NCI-H187 treated with DMSO at 0.1 percent for 48 hours (cell line): ENCODE measurements at regions not wholly inside any gene's neighbourhood (a gene's known extent, or its start where the extent isn't known, plus 50 kb on each side); places are given as distances from the start of the nearest gene placed in this dataset.

Experiments
- DNase-seq: peaks from one replicate; lab custom pipeline; 2025; lab: John Stamatoyannopoulos, UW

DNA sequence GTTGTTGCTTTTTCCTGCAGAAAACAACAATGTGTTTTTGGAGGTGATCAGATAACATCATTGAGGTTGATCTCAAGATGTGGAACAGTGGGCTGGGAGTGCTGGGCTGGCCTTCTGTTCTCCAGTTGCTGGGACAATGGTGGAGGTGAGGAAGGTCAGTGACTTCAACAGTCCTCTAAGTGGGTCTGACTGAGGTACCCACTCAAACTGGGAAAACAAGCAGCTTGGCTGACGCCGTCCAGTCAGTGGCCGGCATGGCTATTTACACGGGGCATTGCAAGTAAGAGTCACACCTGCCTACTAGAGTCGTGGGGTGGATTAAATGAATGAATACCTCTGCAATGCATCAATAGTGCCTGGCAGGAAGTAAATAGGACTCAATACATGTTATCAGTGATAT lies 386.7 kb upstream of the ZFHX3 start:
- DNase-seq, result no peak

DNA sequence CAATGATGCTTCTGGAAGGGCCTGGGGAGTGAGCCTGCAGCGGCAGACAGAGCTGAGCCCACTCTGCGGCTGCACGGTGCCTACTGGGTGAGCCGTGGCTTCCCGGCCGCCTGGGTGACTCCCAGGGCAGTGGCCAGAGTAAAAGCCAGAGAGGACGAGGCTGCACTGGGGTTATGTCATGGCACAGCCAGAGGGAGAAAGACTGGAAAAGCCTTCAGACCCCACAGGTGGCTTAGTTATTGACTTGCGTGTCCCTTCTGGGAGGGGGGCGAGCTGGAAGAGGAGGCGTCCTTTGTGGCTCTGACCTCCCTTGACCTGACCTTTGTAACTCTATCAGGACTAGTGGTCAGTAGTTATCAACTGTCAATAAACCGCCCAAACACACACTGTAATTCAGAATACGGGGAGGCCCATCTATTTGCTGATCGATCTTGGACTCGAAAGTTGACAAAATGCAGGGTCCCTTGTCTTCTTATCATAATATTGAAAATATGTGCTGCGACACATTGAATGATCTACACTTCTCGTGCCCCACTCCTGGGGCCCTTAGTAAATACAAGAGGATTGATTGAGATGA lies 385.9 kb upstream of the ZFHX3 start:
- DNase-seq, result no peak

DNA sequence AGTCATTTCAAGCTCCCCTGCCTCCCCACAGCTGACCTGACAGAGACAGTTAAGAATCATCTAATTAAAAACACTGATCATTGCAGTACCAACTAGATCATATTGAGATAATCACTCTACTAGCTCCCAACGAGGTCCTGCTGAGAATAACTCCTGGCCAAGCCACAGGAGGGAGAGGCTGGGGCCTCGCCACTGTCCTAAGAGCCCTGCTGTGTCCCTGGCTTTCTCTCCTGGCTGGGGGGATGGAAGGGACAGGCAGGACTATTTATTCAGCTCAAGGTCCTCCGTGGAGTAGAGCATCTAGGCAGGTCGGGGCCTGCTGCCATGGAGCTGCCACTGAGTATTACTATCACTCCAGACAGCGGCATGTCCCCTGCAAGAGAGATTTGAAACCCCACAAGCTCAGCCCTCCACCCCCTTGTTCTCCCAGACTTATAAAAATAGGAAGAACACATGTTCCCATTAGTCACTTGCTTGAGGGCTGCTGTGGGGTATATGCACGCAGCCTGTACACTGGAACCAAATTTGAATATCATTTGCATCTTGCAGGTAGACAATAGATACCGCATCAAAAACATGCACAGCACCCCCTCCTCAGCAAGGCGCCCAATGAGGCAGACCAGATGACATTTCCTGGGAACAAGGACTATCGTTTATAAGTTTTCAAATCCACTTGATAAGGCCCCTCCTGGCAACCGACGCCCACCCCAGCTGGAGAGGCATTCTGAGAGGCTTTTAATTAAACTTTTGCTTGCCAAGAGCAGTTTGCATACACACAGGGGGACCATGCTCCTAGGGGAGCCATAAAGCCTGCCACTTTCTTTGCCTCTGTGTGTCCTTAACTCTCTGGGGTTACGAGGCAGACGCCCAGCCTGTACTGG lies 385.2 kb upstream of the ZFHX3 start:
- no peak for DNase-seq

DNA sequence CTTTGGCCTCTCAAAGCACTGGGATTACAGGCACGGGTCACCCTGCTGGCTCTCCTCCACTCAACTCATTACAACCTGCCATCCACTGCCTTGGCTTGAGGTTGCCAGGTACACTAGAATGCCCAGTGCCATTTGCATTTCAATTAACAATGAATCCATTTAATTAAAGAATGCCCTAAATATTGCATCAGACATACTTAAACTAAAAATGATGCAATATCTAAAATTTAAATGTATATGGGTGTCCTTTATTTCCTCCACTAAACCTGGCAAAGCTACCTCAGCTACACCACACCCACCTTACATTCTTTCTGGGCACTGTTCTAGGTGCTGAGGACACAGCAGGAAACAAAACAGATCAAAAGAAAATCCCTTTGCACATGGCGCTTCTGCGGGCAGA lies 382.2 kb upstream of the ZFHX3 start:
- no peak for DNase-seq

DNA sequence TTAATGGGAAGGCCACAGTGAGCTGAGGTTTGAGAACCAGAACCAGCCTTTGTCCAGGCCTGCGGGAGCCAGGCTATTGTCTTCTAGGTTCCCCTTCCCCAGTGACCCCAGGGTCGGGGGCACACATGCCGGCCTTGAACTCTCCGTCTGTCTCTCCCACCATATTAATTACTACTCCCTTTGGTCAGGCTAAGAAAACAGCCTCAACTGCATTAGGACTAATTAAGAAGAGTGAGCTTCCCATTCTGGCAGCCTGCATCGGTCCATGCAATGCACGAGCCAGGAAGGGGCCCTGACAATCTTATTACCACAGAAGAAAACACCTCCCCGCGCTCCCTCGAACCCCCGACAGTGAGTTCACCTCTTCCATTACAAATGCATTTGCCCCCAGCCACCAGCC lies 380.2 kb upstream of the ZFHX3 start:
- DNase-seq, result no peak

DNA sequence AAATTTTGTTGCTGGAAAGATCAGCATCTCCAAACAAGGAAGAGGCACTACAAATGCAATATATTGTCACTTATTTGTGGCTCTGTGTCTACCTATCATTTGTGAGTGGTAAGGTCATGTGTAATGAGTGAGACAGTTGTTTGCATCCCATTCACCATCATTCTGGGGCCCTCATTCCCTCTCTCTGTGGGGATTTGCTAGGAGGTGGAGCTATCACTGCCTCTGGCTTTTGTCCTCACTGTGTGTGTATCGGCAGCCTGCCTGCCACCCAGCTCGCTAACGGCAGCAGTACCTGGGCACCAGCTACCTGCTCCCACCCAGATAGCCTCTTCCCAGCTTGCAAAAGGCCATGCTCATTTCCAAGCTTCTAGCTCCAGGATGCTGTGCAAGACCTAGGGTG lies 379.2 kb upstream of the ZFHX3 start:
- no peak for DNase-seq

DNA sequence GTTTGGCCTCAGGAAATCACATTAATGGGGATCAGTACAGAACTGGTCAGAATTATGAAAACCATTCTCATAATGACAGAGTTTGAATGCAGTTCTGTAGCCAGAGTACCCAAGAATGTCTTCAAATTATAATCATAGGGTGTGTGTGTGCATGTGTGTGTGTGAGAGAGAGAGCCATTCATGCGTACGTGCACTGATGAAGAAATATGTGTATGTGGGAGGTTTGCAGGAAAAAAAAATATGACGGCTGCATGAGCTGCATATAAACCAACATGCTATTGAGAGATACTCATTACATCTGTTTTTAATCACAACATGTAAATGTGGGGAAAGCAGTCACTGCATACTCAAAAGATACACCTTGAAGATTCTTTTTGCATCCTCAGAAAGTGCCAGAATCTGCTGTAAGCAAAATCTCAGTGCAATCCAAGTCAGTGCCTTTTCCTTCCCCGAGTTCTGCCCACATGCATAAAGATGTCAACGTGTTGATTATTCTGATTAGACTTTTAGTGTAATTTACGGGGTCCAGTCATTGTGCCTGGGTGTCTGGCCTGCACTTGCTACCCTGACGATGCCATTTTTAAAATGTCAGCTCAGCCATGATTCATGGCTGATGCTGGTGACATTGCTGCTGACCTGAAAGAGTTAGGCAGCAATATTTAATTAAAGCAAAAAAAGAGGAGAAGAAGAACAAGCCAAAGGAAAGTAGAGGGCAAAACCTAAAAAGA lies 378.7 kb upstream of the ZFHX3 start:
- DNase-seq, result no peak

DNA sequence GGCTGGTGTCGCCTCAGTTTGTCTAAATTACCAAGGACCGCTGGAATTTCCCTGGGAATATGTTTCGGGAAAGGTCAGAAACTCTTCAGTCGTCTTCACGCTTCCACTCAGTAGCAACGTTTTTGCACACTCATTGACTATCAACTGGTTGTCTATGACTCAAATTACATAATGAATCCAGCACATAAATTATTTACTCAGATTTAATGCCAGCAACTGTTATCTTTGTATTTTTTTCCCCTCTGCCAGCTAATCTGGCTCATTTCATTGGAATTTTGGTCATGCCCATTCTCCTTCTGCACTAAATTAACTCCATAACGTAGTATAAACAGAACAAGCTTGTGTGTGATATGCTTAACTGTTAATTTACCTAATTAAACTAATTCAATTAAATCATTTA lies 372.7 kb upstream of the ZFHX3 start:
- no peak for DNase-seq

DNA sequence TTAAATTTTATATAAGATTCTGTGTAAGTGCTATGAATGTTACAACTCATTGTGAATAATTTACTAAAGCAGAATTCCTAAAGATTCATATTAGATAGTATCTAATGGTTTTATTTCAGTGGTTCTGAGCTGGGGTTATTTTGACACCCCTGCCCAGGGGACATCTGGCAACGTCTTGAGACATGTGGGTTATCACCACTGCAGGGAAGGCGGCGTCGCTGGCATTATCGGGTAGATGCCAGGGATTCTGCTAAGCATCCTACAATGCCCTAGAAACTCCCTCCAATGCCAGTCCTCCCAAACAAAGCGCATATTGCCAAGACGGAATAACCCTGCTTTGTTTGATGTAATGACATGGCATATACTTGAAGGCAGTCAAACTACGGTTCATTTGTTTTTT lies 372.3 kb upstream of the ZFHX3 start:
- no peak for DNase-seq

DNA sequence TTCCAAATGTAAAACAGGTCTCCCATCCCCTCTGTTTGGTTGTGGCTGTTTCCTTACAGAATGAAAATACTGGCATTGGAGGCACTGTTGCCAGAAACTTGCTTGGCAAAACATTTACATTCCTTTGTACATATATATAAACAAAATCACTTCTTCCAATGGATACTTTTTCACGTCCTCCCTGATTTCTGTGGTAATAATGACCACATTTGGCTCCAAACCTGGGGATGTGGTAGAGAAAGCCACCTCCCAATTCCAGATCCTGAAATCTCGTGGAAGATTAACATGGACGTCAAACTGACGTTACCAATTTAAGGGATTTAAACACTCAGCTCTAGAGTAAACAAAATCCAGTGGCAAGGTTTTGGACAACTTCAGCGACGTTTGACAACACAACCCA lies 370.8 kb upstream of the ZFHX3 start:
- no peak for DNase-seq

DNA sequence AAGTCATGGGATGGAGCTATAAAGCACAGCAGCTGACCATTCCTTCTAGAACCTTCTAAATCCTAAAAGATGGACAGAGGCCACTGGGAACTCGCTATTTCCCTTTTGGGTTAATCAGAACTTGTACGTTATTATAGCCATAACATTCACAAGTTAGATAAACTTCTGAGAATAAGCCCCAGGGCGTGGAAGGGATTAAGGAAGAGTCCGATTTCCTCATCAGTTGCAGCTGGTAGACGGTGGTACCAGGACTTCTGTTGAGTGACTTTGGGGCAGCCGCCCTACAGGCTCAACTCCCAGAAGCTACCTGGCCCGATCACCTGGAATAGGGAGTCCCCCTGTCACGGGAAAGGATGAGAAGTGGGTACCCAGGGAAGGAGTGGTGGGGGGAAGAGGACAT lies 370.1 kb upstream of the ZFHX3 start:
- DNase-seq, result no peak

DNA sequence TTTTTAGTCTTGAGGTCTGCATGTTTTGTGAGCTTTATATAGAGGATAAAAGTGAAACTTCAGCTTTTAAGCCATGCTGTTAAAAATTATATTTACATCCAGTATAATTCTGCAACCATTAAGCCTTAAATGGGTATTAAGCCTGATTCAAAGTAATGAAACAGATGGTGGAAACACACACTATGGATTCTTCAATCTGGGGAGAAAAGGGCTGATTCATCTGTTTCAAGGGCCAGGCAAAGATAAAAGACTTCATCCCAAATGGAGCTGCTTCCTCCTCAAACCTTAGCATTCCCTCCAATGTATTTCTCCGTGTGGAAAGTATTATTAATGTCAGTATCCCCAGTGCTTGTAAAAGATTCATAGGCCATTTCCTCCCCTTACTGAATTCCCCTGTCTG lies 367.4 kb upstream of the ZFHX3 start:
- DNase-seq, result no peak

DNA sequence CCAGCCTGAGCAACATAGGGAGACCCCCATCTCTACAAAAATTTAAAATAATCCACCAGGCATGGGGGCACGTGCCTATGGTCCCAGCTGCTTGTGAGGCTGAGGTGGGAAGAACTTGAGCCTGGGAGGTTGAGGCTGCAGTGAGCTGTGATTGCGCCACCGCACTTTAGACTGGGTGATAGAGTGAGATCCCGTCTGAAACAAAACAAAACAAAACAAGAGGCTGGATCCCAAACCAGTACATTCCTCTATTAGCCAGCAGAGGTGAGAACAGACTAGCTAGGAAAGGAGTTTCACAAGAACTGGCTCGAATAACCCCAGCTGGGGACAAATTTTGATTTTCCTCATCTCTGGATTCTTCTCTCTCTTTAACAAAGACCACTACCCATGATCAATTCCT lies 366.7 kb upstream of the ZFHX3 start:
- no peak for DNase-seq

DNA sequence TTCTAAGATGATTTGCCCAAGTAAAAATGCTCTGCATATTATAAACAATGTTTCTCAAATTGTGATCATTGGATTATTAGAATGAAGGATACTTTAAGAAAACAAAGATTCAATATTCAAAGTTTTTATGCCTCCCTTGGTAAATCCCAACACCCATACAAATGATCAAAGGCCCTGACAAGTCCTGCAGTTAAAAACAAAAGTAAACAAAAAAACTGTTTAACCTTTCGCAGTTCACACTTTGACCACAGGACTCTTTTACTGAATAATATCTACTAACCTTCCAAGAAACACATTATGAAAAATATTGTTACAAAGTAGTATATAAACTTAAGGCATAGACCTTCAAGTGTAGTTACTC lies 365.9 kb upstream of the ZFHX3 start:
- DNase-seq, result no peak

DNA sequence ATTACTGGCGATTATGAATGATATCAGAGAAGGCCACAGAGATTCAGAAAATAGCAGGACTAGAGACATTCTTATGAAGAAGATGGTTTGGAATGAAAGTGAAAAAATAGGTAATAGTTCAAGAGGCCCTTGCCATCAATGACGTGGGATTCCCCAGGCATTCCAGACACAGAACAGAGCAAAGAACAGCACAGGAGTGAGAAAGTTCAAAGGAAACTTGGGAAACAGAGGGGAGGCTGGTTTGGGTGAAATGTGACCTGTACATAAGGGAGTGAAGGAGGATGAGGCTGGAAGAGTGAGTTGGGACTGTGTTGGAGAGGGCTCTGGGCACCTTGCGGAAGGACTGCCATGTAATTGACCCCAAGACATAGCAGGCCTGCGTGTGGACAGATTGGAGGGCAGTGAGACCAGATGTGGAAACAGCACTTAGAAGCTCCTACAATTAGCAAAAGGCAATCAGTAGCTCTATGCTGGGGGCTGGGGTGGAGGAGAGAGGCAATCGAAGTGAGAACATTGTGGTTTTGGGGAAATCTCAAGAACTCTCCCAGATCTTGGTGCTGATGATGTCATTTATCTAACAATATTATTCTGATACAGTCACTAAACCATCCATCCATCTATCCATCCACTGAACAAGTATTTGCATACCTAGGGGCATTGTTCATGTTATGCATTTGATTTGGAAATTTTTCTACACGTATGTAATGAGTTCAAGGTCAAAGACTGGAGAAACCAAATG lies 365.3 kb upstream of the ZFHX3 start:
- no peak for DNase-seq

DNA sequence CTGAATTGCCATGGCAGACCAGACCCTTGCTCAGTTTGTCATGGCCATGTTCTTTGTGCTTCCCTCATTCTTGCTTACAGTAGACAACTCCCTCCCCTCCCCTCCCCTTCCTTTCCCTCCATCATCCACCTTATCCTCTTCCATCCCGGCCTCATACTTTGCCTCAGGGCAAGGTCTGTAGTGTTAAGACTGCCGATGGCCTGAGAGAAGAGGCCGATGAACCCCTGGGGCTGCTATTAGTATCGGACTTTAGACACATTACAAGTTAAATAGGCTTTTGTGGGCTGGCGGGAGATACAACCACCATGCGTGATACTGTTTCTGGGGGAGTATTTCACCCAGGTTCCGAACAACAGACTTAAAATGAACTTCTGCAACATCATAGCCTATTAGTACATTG lies 364.5 kb upstream of the ZFHX3 start:
- no peak for DNase-seq

DNA sequence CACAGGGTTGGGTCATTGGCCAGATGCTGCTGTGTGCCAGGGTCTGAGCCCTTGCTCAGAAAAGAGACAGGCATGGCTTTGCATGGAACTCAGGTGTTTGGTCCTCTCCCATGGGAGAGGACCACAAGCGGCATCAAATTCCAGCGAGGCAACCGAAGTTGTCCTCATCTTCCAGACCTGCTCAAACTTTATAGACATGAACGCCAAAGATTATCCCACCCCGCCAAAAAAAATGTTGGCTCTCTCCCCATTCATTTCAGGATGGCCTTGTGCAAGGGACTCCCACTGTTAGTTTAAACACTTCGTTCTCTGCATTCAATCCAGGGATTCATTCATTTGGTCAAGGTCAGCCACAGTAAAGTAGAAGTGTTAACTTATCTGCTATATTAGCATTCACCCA lies 360.8 kb upstream of the ZFHX3 start:
- DNase-seq, result no peak

DNA sequence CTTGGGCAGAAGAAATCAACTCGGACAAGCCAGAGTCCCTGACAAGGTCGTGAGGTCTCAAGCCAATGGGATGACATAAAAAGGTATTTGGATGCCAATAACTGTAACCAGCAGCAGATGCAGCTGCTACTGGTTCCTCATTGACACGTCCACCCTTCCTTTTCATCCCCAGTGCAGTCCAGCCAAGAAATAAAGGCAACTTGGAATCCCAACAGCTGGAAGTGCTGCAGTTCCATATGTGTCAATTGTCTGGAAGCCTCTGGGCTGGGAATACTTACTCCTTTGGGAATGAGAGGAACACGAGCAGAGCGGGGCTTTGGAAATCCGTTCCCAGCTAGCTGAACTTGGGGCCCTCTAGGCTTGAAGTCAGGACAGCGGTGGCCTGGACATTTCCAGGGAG lies 360.4 kb upstream of the ZFHX3 start:
- no peak for DNase-seq

DNA sequence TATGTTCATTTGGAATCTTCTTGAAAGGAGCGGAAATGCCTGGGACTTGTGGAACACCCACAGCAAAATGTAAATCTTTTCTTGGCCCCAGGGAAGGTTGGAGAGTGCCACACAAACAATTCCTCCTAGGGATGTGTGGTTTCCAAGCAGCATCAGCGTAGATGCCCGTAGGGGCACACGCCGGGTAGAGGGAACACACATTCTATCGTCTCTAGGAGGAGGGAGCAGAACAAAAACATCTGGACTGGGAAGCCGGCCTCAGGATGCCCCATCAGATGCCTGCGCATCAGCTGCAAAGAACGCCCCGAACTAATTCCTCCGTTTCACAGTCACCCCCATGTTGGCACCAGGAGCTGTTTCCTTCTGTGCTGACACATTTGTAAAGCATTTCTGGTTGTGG lies 357.9 kb upstream of the ZFHX3 start:
- no peak for DNase-seq

DNA sequence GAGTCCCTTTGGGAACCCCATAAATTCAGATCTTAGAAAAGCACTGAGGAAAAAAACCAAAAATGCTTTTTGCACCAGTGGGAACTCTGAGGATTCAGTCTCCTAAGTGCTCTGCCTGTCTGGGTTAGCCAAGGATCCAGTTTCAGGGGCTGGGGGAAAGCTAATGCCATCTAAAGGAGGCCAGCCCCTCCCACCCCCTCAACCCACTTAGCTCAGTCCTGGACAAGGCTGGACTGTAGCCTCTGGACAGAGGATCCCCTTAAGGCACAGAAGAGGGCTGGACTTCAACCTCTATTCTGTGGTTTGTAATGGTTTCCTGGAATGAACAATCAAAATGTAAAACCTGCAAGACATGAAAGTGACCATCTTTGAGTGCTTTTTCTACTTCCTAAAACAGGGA lies 356.1 kb upstream of the ZFHX3 start:
- DNase-seq, result no peak

DNA sequence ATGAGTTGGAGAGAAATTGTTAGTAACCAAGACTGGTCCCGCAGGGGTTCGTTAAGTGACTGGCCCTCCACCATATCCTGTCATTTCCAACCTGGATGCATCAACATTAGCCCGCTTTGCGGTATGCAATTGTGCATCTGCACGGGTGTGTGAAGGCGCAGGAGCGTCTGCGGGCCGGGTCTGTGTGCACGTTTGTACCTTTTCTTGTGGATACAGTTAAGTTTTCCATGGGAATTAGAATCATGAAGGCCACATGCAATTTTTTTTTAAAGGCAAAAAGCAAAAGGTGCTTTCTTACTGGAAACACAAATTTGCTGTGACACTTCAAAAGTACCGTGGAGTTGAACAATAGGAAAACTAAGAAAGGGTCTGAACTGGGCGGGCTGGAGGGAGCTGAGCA lies 355.4 kb upstream of the ZFHX3 start:
- no peak for DNase-seq

DNA sequence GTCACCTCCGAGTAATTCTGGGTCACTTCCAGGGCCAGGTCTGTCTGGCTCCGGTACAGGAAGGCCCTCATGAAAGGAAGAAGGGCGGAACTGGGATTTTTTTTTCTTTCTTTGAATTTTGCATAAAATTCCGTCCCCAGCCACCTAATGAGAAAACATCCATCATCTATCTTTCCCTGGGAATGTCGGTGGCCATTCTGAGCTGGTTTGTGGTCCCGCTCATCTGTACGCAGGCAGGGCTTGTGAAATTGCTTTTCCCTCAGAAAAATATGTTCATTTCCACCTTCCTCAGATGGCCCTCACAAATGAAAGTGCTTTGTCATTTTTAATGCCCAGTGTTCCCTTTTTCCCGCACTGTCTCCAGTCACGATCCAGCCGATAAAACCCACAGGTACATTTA lies 353.0 kb upstream of the ZFHX3 start:
- no peak for DNase-seq

DNA sequence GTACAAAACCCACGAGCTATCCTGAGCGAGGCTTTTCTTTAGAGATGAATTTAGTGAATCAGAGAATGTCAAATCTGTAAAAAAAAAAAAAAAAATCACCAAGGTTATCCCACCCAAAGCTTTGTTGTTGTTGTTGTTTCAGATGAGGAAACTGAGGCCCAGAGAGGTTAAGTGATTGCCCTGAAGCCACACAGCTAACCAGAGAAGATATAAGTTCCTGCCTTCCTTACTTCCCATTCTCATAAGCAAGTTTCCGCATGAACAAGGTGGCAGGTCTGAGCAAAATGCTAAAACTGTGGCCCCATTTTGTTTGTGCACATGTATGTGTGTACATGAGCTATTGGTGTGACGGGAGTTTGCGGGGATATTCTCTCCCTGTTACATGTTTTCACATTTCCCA lies 352.1 kb upstream of the ZFHX3 start:
- no peak for DNase-seq
